ENCODE measurements at regions not wholly inside any gene's neighbourhood (a gene's known extent, or its start where the extent isn't known, plus 50 kb on each side); places are given as distances from the start of the nearest gene placed in this dataset.

GRCh38 chr5:103490030-103490739, 72.4 kb downstream of the NUDT12 start:
- CTCF ChIA-PET, result no interaction called here
- Histone ChIP-seq H3K4me3 (ENCODE audit: low read depth, low read length) (no peak overlapping the region), H3K4me1 (no peaks in the 10 kb centered on the region), H3K9me3 (no peaks in the 10 kb centered on the region), H3K36me3 (ENCODE audit: control insufficient read depth, insufficient read depth, low read length) (no peaks in the 10 kb centered on the region), H3K27me3 (replicated peaks; ENCODE audit: control insufficient read depth, insufficient read depth, low read length) (no peaks in the 10 kb centered on the region)
- Mint-ChIP-seq H3K27me3 (ENCODE audit: insufficient read depth, unreplicated experiment) (no peaks in the 10 kb centered on the region), H3K36me3 (ENCODE audit: insufficient read depth, unreplicated experiment) (no peaks in the 10 kb centered on the region), H3K4me1 (ENCODE audit: low read depth, unreplicated experiment) (no peaks in the 10 kb centered on the region), H3K4me3 (ENCODE audit: unreplicated experiment) (no peak overlapping the region), H3K27ac (ENCODE audit: unreplicated experiment) (no peak overlapping the region), H3K9me3 (ENCODE audit: unreplicated experiment) (no peaks in the 10 kb centered on the region)
- no TSS peak for BruUV-seq (replicated peaks)
- intact Hi-C loops (cut with micrococcal nuclease; ENCODE audit: unreplicated experiment), result no loop called here
- TF ChIP-seq CTCF (IDR thresholded peaks at IDR 0.05; ENCODE audit: insufficient read depth in 1 of 2, low read depth in 1 of 2, low read length in 1 of 2, severe bottlenecking in 1 of 2, unreplicated experiment in 1 of 2), result no peak
- POLR2A ChIA-PET, result no interaction called here
- DNase-seq, result no peak

GRCh38 chr5:103489307-103489706, 73.3 kb downstream of the NUDT12 start:
- no peak for TF ChIP-seq CTCF (IDR thresholded peaks at IDR 0.05; ENCODE audit: insufficient read depth in 1 of 2, low read depth in 1 of 2, low read length in 1 of 2, severe bottlenecking in 1 of 2, unreplicated experiment in 1 of 2)
- H3K27me3 ChIP-seq (replicated peaks; ENCODE audit: control insufficient read depth, insufficient read depth, low read length), result no peaks in the 10 kb centered on the region
- no peaks in the 10 kb centered on the region for H3K27me3 Mint-ChIP-seq (ENCODE audit: insufficient read depth, unreplicated experiment)
- POLR2A ChIA-PET, result no interaction called here
- no peaks in the 10 kb centered on the region for H3K9me3 Mint-ChIP-seq (ENCODE audit: unreplicated experiment)
- H3K4me3 ChIP-seq (ENCODE audit: low read depth, low read length), result no peak overlapping the region
- intact Hi-C loops (cut with micrococcal nuclease; ENCODE audit: unreplicated experiment), result no loop called here
- no peaks in the 10 kb centered on the region for H3K9me3 ChIP-seq
- no peaks in the 10 kb centered on the region for H3K36me3 ChIP-seq (ENCODE audit: control insufficient read depth, insufficient read depth, low read length)
- H3K4me1 ChIP-seq, result no peaks in the 10 kb centered on the region
- no TSS peak for BruUV-seq (replicated peaks)
- DNase-seq, result no peak
- no peaks in the 10 kb centered on the region for H3K36me3 Mint-ChIP-seq (ENCODE audit: insufficient read depth, unreplicated experiment)
- H3K4me1 Mint-ChIP-seq (ENCODE audit: low read depth, unreplicated experiment), result no peaks in the 10 kb centered on the region
- H3K4me3 Mint-ChIP-seq (ENCODE audit: unreplicated experiment), result no peak overlapping the region
- no peak overlapping the region for H3K27ac Mint-ChIP-seq (ENCODE audit: unreplicated experiment)
- CTCF ChIA-PET, result no interaction called here

DNA sequence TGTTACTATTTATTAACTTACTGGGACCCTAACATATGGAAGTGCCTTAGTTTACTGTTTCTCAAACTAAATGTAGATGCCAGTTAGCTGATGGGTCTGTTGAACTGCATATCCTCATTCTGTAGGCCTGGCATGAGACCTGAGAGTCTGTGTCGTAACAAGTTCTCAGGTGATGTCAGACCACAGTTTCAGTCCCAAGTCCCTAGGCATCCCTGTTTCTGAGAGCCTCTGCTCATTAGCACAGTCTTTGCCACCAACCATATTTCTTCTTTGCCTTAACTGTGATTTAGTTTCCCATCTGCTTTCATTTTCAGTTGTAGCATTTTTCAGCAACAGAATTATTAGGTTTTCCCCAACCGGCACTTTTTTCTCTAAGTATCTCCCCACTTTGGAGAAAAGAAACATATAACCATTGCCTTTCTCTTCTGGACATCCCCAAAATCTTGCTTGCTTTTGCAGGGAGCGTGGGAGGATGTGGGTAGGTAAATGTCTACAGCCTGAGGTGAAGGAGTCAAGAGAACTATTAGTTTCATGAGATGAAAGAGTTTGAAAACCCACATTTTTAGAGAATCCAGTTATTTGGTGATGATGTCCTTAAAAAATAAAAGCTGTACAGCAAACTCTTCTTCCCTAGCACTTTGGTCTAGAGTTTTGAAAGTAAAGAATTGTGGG, 74.6 kb downstream of the NUDT12 start:
- Histone ChIP-seq H3K4me3 (ENCODE audit: low read depth, low read length) (no peak overlapping the region), H3K4me1 (no peaks in the 10 kb centered on the region), H3K27me3 (replicated peaks; ENCODE audit: control insufficient read depth, insufficient read depth, low read length) (no peaks in the 10 kb centered on the region), H3K36me3 (ENCODE audit: control insufficient read depth, insufficient read depth, low read length) (no peaks in the 10 kb centered on the region), H3K9me3 (no peaks in the 10 kb centered on the region)
- no peak for DNase-seq
- POLR2A ChIA-PET, result no interaction called here
- Mint-ChIP-seq H3K4me3 (ENCODE audit: unreplicated experiment) (no peak overlapping the region), H3K27me3 (ENCODE audit: insufficient read depth, unreplicated experiment) (no peaks in the 10 kb centered on the region), H3K4me1 (ENCODE audit: low read depth, unreplicated experiment) (no peaks in the 10 kb centered on the region), H3K27ac (ENCODE audit: unreplicated experiment) (no peak overlapping the region), H3K9me3 (ENCODE audit: unreplicated experiment) (no peaks in the 10 kb centered on the region), H3K36me3 (ENCODE audit: insufficient read depth, unreplicated experiment) (no peaks in the 10 kb centered on the region)
- intact Hi-C loops (cut with micrococcal nuclease; ENCODE audit: unreplicated experiment), result no loop called here
- no TSS peak for BruUV-seq (replicated peaks)
- no peak for TF ChIP-seq CTCF (IDR thresholded peaks at IDR 0.05; ENCODE audit: insufficient read depth in 1 of 2, low read depth in 1 of 2, low read length in 1 of 2, severe bottlenecking in 1 of 2, unreplicated experiment in 1 of 2)
- CTCF ChIA-PET, result no interaction called here

Data from Caco-2 (cell line).